Chondrocyte (in vitro differentiated cells): ENCODE measurements at regions not wholly inside any gene's neighbourhood (a gene's known extent, or its start where the extent isn't known, plus 50 kb on each side); places are given as distances from the start of the nearest gene placed in this dataset.

ENCODE experiments used
- DNase-seq: peaks from one replicate; pipeline ENCODE4 v3.0.0; 2021; ENCODE audit warnings: mixed read lengths, low spot score
- H3K27ac Mint-ChIP-seq: one replicate; pipeline ENCODE4 v1.8.0; 2021; ENCODE audit warnings: mild to moderate bottlenecking, moderate library complexity, mixed read lengths; ENCODE audit not compliant: unreplicated experiment
- H3K27me3 Mint-ChIP-seq: 2 replicates; pipeline ENCODE4 v1.8.0; 2021; ENCODE audit warnings: low read depth, mixed read lengths
- H3K36me3 Mint-ChIP-seq: 2 replicates; pipeline ENCODE4 v1.8.0; 2021; ENCODE audit warnings: low read depth, mixed read lengths
- H3K4me1 Mint-ChIP-seq: 2 replicates; pipeline ENCODE4 v1.8.0; 2021; ENCODE audit warnings: low read depth, mild to moderate bottlenecking, mixed read lengths
- H3K4me3 Mint-ChIP-seq: one replicate; pipeline ENCODE4 v1.8.0; 2021; ENCODE audit warnings: mild to moderate bottlenecking, moderate library complexity, mixed read lengths; ENCODE audit not compliant: unreplicated experiment
- H3K9me3 Mint-ChIP-seq: 2 replicates; pipeline ENCODE4 v1.8.0; 2021; ENCODE audit warnings: low read depth, mixed read lengths
- CTCF ChIP-seq: fragments of 200-600 bp; sonication (generic); IDR thresholded peaks from 2 replicates; pipeline ENCODE4 v1.5.0; 2021; ENCODE audit warnings: antibody characterized with exemption, mild to moderate bottlenecking, moderate library complexity

GRCh38 chr12:32952681-32953080, 56.1 kb upstream of the PKP2 start:
- Mint-ChIP-seq H3K27me3 (peaks cover 19% of the 10 kb centered on the region), H3K4me3 (no peak overlapping the region), H3K27ac (no peak overlapping the region), H3K9me3 (no peaks in the 10 kb centered on the region), H3K36me3 (no peaks in the 10 kb centered on the region), H3K4me1 (no peaks in the 10 kb centered on the region)
- no peak for TF ChIP-seq CTCF
- DNase-seq, result no peak

- Mint-ChIP-seq H3K4me3 (no peak overlapping the region), H3K27me3 (peaks cover 19% of the 10 kb centered on the region), H3K4me1 (no peaks in the 10 kb centered on the region), H3K36me3 (no peaks in the 10 kb centered on the region), H3K27ac (no peak overlapping the region), H3K9me3 (no peaks in the 10 kb centered on the region)
- no peak for DNase-seq
- no peak for TF ChIP-seq CTCF
Measured at GRCh38 chr12:32949815-32950214, 53.2 kb upstream of the PKP2 start.

- H3K27me3 Mint-ChIP-seq, result peaks cover 19% of the 10 kb centered on the region
- peak; percentile 70 for TF ChIP-seq CTCF
- no peak for DNase-seq
- H3K9me3 Mint-ChIP-seq, result no peaks in the 10 kb centered on the region
- no peaks in the 10 kb centered on the region for H3K36me3 Mint-ChIP-seq
- H3K4me1 Mint-ChIP-seq, result no peaks in the 10 kb centered on the region
- H3K27ac Mint-ChIP-seq, result no peak overlapping the region
- no peak overlapping the region for H3K4me3 Mint-ChIP-seq
Measured at GRCh38 chr12:32947206-32948067, 50.9 kb upstream of the PKP2 start.

- TF ChIP-seq CTCF, result no peak
- Mint-ChIP-seq H3K36me3 (no peaks in the 10 kb centered on the region), H3K27me3 (peaks cover 16% of the 10 kb centered on the region), H3K27ac (no peak overlapping the region), H3K9me3 (no peaks in the 10 kb centered on the region), H3K4me1 (no peaks in the 10 kb centered on the region), H3K4me3 (no peak overlapping the region)
- no peak for DNase-seq
Measured at GRCh38 chr12:32946504-32947131, 50.0 kb upstream of the PKP2 start.
